IMR-90 (cell line): ENCODE measurements at regions not wholly inside any gene's neighbourhood (a gene's known extent, or its start where the extent isn't known, plus 50 kb on each side); places are given as distances from the start of the nearest gene placed in this dataset.
"Not testable (repeated sequence)": the region's sequence is repeated elsewhere in the genome, so short reads cannot be mapped to it uniquely, and the experiment has no call there.

Source experiments
- CEBPB ChIP-seq: IDR thresholded peaks from 2 replicates; pipeline ENCODE4 v1.6.1; 2012; ENCODE audit warnings: low read depth, low read length, improper control_type of control experiment
- CHD1 ChIP-seq: IDR thresholded peaks from 2 replicates; pipeline ENCODE4 v1.6.1; 2012; ENCODE audit warnings: low read depth, low read length, improper control_type of control experiment
- CTCF ChIP-seq: conservative IDR thresholded peaks from 2 replicates; pipeline ENCODE4 v1.5.1; 2012; ENCODE audit warnings: mild to moderate bottlenecking, low read depth, low read length, improper control_type of control experiment
- ELK1 ChIP-seq: fragments of 150-350 bp; IDR thresholded peaks from 2 replicates; pipeline ENCODE4 v1.6.1; 2016; ENCODE audit warnings: low read depth, mild to moderate bottlenecking, low read length, moderate library complexity, borderline replicate concordance
- MAFK ChIP-seq: IDR thresholded peaks from 2 replicates; pipeline ENCODE4 v1.6.1; 2012; ENCODE audit warnings: low read depth, low read length, improper control_type of control experiment
- MXI1 ChIP-seq: IDR thresholded peaks from 2 replicates; pipeline ENCODE4 v1.6.1; 2012; ENCODE audit warnings: low read depth, mild to moderate bottlenecking, low read length, moderate library complexity, borderline replicate concordance
- NFE2L2 ChIP-seq: fragments of 150-350 bp; IDR thresholded peaks from 2 replicates; pipeline ENCODE4 v1.6.1; 2016; ENCODE audit warnings: low read depth, mild to moderate bottlenecking, low read length
- POLR2A ChIP-seq: IDR thresholded peaks from 2 replicates; pipeline ENCODE4 v1.6.1; 2012; ENCODE audit warnings: mild to moderate bottlenecking, low read depth, low read length
- RAD21 ChIP-seq: IDR thresholded peaks from 2 replicates; pipeline ENCODE4 v1.6.1; 2012; ENCODE audit warnings: low read length, improper control_type of control experiment
- RCOR1 ChIP-seq: IDR thresholded peaks from 2 replicates; pipeline ENCODE4 v1.6.1; 2012; ENCODE audit warnings: mild to moderate bottlenecking, low read length, improper control_type of control experiment; ENCODE audit not compliant: insufficient replicate concordance
- RFX5 ChIP-seq: IDR thresholded peaks from 2 replicates; pipeline ENCODE4 v1.8.0; 2012; ENCODE audit warnings: low read depth, mild to moderate bottlenecking, low read length, moderate library complexity
- SMC3 ChIP-seq: fragments of 150-350 bp; IDR thresholded peaks from 2 replicates; pipeline ENCODE4 v1.6.1; 2016; ENCODE audit warnings: low read depth, mild to moderate bottlenecking, antibody characterized with exemption, low read length, moderate library complexity
- USF2 ChIP-seq: fragments of 150-350 bp; IDR thresholded peaks from 2 replicates; pipeline ENCODE4 v1.6.1; 2017; ENCODE audit warnings: mild to moderate bottlenecking, antibody characterized with exemption, low read length, low read depth

GRCh38 chr16:88209579-88209978 is 173.2 kb upstream of the ZNF469 start:
- TF ChIP-seq CTCF, MXI1, NFE2L2, POLR2A, CHD1, USF2, SMC3, MAFK, RCOR1, RAD21, RFX5, ELK1, CEBPB: not testable (repeated sequence)
